ENCODE measurements at regions not wholly inside any gene's neighbourhood (a gene's known extent, or its start where the extent isn't known, plus 50 kb on each side); places are given as distances from the start of the nearest gene placed in this dataset.
"Not testable (repeated sequence)": the region's sequence is repeated elsewhere in the genome, so short reads cannot be mapped to it uniquely, and the experiment has no call there.

GRCh38 chr2:124986136-124986535, 961.0 kb downstream of the CNTNAP5 start:
- H3K27ac Mint-ChIP-seq: no peak overlapping the region
- Histone ChIP-seq H3K36me3 (replicated peaks in 1 of 2; ENCODE audit: control insufficient read depth in 1 of 2, insufficient read depth in 2 of 2, low read length in 2 of 2) (no peaks in the 10 kb centered on the region), H3K4me2 (replicated peaks; ENCODE audit: extremely low read depth, low read length, poor library complexity, severe bottlenecking) (no peak overlapping the region), H3K9ac (ENCODE audit: insufficient read depth, low read length, poor library complexity, severe bottlenecking) (no peak overlapping the region), H3K79me2 (ENCODE audit: insufficient read depth, low read length) (no peaks in the 10 kb centered on the region), H3K9me3 (replicated peaks in 1 of 2; ENCODE audit: control insufficient read depth in 1 of 2, insufficient read depth in 1 of 2, low read length in 2 of 2) (peaks cover 0 to 18% of the 10 kb centered on the region in 2 donors), H4K20me1 (ENCODE audit: insufficient read depth, low read length) (no peaks in the 10 kb centered on the region), H2AFZ (ENCODE audit: insufficient read depth, low read depth, low read length, poor library complexity, severe bottlenecking) (no peak overlapping the region), H3K4me1 (ENCODE audit: control insufficient read depth in 1 of 2, insufficient read depth in 2 of 2, low read length in 2 of 2) (no peaks in the 10 kb centered on the region), H3K27ac (ENCODE audit: low read depth in 1 of 2, low read length in 2 of 2) (no peak overlapping the region), H3K27me3 (ENCODE audit: control insufficient read depth in 2 of 2, insufficient read depth in 2 of 2, low read length in 2 of 2) (no peaks in the 10 kb centered on the region), H3K4me3 (replicated peaks in 1 of 3; ENCODE audit: low read depth in 2 of 3, low read length in 3 of 3) (no peak overlapping the region)
- H3K4me3 Mint-ChIP-seq: no peak overlapping the region
- H3K27me3 Mint-ChIP-seq (ENCODE audit: low read depth in 3 of 3): no peaks in the 10 kb centered on the region
- no peaks in the 10 kb centered on the region for H3K4me1 Mint-ChIP-seq
- no peaks in the 10 kb centered on the region for H3K36me3 Mint-ChIP-seq
- peaks cover 7 to 24% (median 9%) of the 10 kb centered on the region in 7 donors for H3K9me3 Mint-ChIP-seq
- no peak for DNase-seq
- no peak for TF ChIP-seq CTCF (IDR thresholded peaks at IDR 0.05)
- WGBS (ENCODE audit: insufficient coverage): 90% methylated on average over 2 of the region's 4 CpGs
- intact Hi-C loops (cut with micrococcal nuclease): no loop called here

GRCh38 chr2:124986870-124987269, 961.8 kb downstream of the CNTNAP5 start:
- DNase-seq; H3K27me3 Mint-ChIP-seq (ENCODE audit: low read depth in 3 of 3); H3K79me2 ChIP-seq (ENCODE audit: insufficient read depth, low read length); H3K27ac ChIP-seq (ENCODE audit: low read depth in 1 of 2, low read length in 2 of 2); H3K36me3 Mint-ChIP-seq; H3K27me3 ChIP-seq (ENCODE audit: control insufficient read depth in 2 of 2, insufficient read depth in 2 of 2, low read length in 2 of 2); H3K4me1 Mint-ChIP-seq; H3K4me1 ChIP-seq (ENCODE audit: control insufficient read depth in 1 of 2, insufficient read depth in 2 of 2, low read length in 2 of 2); H2AFZ ChIP-seq (ENCODE audit: insufficient read depth, low read depth, low read length, poor library complexity, severe bottlenecking); H3K4me3 ChIP-seq (replicated peaks in 1 of 3; ENCODE audit: low read depth in 2 of 3, low read length in 3 of 3); H3K4me2 ChIP-seq (replicated peaks; ENCODE audit: extremely low read depth, low read length, poor library complexity, severe bottlenecking); H3K9ac ChIP-seq (ENCODE audit: insufficient read depth, low read length, poor library complexity, severe bottlenecking); H3K36me3 ChIP-seq (replicated peaks in 1 of 2; ENCODE audit: control insufficient read depth in 1 of 2, insufficient read depth in 2 of 2, low read length in 2 of 2); intact Hi-C loops (cut with micrococcal nuclease); H4K20me1 ChIP-seq (ENCODE audit: insufficient read depth, low read length); H3K4me3 Mint-ChIP-seq: not testable (repeated sequence)
- WGBS (ENCODE audit: insufficient coverage): 92% methylated on average over 6 of the region's 11 CpGs
- Mint-ChIP-seq H3K27ac (peak overlapping the region in 1 of 7 donors; percentile 33), H3K9me3 (peaks cover 7 to 24% (median 9%) of the 10 kb centered on the region in 7 donors)
- H3K9me3 ChIP-seq (replicated peaks in 1 of 2; ENCODE audit: control insufficient read depth in 1 of 2, insufficient read depth in 1 of 2, low read length in 2 of 2): peaks cover 0 to 18% of the 10 kb centered on the region in 2 donors

- H3K4me3 Mint-ChIP-seq; H3K27me3 Mint-ChIP-seq (ENCODE audit: low read depth in 3 of 3); H4K20me1 ChIP-seq (ENCODE audit: insufficient read depth, low read length); H3K4me2 ChIP-seq (replicated peaks; ENCODE audit: extremely low read depth, low read length, poor library complexity, severe bottlenecking); H2AFZ ChIP-seq (ENCODE audit: insufficient read depth, low read depth, low read length, poor library complexity, severe bottlenecking); DNase-seq; H3K79me2 ChIP-seq (ENCODE audit: insufficient read depth, low read length); H3K27ac Mint-ChIP-seq; H3K27ac ChIP-seq (ENCODE audit: low read depth in 1 of 2, low read length in 2 of 2); H3K4me1 Mint-ChIP-seq; intact Hi-C loops (cut with micrococcal nuclease); H3K27me3 ChIP-seq (ENCODE audit: control insufficient read depth in 2 of 2, insufficient read depth in 2 of 2, low read length in 2 of 2); H3K4me3 ChIP-seq (replicated peaks in 1 of 3; ENCODE audit: low read depth in 2 of 3, low read length in 3 of 3); H3K4me1 ChIP-seq (ENCODE audit: control insufficient read depth in 1 of 2, insufficient read depth in 2 of 2, low read length in 2 of 2); H3K9ac ChIP-seq (ENCODE audit: insufficient read depth, low read length, poor library complexity, severe bottlenecking); H3K36me3 ChIP-seq (replicated peaks in 1 of 2; ENCODE audit: control insufficient read depth in 1 of 2, insufficient read depth in 2 of 2, low read length in 2 of 2); H3K36me3 Mint-ChIP-seq: not testable (repeated sequence)
- WGBS (ENCODE audit: insufficient coverage): 92% methylated on average over 24 of the region's 28 CpGs
- H3K9me3 Mint-ChIP-seq: peaks cover 7 to 21% (median 9%) of the 10 kb centered on the region in 7 donors
- H3K9me3 ChIP-seq (replicated peaks in 1 of 2; ENCODE audit: control insufficient read depth in 1 of 2, insufficient read depth in 1 of 2, low read length in 2 of 2): peaks cover 0 to 18% of the 10 kb centered on the region in 2 donors
Measured at GRCh38 chr2:124987436-124987835, 962.3 kb downstream of the CNTNAP5 start.
